ENCODE measurements at regions not wholly inside any gene's neighbourhood (a gene's known extent, or its start where the extent isn't known, plus 50 kb on each side); places are given as distances from the start of the nearest gene placed in this dataset.
A peak's percentile ranks its signal among the peaks of the same experiment; 100 is the strongest.

DNA sequence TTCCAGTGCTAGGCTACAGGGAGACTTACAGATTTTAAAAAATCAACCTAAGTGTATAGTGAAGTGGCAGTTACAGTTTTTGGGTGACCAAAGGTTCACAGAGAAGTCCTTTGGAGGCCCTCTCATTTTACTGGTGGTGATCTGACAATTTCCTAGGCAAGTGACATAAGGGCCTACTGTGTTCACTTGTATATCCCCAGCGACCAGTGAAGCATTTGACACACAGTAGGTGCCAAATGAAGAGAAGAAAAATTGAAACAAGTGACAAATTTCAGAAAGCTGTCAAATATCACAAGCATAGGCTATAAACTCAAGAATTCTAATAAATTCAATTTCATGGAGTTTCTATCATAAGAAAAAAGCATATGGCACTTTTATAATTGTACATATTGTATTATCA is 89.5 kb downstream of the RPL22L1 start:
- DNase-seq, result no peak

DNA sequence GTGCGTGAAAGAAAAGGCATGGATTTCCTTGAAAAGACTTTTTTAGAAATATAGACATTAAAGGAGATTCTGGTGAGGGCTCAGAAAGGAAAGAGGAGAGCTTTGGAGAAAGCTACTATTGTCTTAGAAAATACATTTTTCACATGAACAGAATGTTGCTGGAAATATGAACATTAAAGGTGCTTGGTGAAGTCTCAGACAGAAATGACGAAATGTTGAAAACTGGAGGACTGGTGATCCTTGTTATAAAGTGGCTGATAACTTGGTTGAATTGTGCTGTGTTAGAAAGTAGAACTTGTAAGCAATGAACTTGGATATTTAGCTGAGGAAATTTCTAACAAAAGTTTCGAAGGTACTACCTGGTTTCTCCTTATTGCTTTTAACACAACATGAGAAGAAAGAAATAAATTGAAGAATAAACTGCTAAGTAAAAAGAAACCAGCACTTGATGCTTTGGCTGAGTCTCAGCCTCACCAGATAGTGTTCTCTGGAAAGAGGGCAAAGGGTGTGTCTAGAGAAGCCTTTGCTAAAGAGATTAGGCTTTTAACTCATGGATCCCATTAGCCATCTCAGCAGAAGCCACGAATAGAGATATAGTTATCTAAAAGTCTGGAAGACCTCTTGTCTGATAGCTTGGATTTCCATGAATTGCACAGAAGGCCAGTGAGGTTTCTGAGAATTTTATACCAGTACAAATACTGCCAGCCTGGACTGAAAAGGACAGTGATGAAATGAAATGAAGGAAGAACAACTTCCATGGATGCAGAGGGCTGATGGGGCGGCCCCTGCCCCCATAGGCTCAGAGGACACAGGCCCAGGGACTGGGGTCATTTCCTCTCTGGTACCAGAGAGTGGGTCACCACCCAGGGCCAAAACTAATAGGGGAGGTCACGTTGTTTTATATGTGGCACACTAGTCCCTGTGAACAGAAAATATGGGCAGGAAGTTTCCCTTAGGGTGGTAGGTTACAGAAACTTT is 91.5 kb downstream of the RPL22L1 start:
- DNase-seq, result no peak

DNA sequence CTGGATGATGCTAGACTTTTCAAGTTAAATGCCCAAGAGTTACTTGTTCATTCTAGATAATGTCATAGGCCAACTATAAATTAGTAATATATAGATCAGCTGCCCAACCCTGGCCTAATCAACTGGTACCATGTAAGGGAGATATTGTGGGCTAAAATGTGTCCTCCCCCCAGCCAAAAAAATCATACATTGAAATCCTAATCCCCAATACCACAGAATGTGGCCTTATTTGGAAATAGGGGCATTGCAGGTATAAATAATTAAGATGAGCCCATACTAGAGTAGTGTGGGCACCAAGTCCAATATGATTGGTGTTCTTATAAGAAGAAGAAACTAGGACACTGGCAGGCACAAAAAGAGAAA is 92.5 kb downstream of the RPL22L1 start:
- no peak for DNase-seq

DNA sequence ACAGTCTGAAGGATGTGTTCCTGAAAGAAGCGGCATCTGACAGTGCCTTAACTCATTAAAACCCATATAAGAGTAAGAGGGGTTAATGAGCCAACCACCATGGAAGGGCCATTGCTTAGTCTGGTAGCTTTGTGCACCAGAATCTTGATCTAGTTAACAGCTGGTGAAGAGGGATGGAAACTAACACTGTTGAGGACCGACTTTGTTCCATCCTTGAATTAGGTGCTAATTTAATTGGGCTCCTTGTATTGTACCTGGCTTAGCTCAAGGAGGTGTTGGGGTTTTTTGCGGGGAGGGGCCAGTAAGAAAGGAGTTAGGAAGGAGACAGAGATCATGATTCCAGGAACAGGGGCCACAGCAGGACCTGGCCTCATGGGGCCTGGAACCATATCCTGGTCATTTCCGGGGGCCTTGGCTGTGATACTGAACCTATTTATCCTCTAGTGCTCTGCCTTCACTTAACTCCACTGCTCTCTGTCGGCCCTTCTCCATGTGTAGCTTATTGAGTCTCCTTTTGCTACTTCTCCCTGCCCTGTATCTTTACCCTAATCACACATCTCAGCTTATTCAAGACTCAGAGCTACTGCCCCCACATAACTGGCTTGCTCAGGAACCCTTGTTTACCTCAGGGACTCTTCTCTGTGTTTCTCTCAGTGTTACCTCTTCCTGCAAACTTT is 93.0 kb downstream of the RPL22L1 start:
- no peak for DNase-seq

DNA sequence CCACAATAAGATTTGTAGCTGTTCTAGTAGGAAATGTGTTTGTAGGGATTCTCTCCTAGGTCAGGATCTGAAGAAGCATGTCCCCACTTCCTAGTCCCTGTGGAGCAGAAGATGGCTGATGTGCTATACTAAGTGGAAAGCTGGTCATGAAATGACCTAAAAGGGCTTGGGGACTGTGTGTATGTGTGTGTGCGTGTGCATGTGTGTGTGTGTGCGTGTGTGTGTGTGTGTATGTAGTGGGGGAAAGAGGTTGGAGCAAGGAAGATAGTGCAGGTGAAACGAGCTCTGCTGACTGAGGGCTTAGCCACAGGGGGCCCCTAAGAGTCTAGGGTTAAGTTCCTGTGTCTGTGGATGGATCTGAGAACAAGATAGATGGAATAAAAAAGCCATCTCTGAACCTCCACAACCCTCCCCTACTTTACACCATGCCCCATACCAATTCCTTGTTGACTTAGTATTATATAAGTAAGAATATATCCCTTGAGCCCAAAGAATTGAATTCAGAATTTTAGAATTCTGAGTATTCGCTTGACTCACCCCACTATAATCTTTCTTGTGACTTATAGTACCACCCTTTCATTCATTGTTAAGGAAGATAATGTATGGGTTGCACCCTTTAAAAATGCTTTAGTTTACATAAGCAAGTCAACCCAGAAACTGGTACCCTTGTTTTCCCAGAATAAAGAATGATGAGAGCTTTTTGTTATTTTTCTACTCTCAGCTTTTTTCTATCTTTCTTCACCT is 96.1 kb downstream of the RPL22L1 start:
- DNase-seq, result no peak

DNA sequence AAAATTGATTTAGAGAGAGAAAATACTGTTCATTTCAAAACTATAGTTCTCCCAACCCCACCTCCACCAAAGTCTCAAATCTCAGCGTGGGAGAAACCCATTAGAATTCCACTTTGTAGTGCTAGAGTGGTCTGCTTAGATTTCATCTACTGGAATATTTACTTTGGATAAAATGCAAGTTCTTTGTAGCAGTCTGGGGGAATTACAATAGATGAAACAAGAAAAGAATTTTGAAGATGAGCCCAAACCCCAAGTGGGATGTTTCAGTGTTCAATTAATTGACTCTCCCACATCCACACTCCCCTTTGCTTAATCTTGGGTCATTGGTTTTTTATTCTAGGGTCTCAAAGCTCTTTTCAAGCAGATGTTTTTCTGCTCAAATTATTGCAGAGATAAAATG is 97.8 kb downstream of the RPL22L1 start:
- DNase-seq, result no peak

DNA sequence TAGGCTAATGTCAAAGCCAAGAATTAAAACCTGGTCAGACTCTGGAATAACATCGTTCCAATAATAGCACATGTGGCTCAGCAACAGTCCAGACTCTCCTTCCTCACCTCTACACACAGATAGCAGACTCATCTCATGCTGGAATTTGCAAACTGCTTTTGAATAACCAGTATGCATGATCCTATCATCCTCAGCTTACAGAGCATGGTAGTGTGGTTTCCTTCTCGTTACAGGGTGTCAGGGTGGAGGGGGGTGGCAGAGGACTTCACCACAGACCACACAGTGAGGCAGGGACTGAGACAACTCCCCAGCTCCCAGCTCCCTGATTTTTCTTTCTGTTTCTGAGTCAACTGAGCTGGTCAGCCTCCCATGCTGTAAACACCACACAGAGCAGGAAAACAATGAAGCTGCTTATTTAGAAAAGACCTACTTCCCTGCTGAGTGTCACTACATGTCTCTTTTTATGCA is 101.6 kb downstream of the RPL22L1 start:
- peak in 2 of 5 experiments; percentile 7 to 30 for DNase-seq

DNA sequence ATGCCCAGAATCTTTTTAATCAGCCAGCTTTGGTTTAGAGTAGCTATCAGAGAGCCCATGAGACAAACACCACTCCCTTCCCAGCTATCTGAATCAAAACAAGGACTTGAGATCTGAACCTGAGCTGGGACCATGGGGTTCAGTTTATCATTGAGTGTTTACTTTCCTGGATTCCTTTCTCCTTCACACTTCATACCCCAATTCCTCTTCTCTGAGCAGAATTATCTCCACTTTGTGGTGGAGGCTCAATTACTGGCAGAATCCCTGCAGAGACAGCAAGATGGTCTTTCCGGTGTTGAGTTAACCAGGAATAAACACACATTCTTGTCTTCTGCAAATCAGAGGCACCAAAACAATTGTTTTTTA is 102.4 kb downstream of the RPL22L1 start:
- DNase-seq, result no peak

DNA sequence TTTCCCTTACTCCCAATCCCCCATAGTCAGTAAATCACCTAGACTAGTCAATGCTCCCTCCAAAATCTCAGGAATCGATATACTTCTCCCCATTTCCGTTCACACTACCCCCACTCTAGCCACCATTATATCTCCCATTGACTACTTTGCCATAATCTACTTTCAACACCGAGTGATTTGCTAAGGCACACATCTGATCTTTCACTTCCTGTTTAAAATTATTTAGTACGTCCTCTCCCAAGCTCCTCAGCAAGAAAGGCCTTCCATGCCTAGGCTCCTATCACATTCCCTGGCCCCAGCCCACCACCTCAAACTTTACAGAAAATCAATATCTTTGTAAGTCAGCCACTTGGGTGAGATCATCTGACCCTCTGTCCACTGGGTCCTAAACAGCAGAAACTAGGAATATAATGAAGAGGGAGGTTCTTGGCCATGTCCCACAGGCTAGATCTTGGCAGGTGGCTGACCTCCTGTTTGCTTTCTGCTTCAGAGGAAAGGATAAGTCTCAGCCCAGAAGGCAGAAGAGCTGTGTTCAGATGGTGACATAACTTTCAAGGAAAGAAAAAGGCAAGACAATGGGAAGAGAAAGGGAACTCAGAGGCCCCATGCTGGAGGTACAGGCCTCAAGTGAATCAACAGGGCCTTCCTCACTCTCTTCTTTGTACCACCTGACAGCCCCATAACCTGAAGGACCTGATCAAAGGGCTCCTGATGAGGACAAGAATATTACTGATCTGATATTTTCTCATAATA is 103.0 kb downstream of the RPL22L1 start:
- DNase-seq, result no peak

DNA sequence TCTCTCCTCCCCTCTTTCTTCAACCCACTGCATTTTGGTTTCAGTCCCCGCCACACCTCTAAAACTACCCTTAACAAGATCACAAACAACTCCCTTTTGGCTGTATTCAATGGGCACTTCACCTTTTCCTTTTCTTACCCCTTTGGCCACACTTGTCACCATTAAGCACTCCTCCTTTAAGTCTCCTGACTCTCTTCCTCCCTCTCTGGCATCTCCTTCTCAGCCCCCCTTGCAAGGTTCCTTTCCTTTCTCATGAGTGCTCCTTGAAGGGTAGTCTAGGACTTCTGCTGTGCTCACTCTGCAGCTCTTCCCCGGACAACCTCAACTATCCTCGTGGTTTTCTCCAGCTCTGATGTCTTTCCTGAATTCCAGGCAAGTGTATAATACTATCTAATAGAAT is 103.7 kb downstream of the RPL22L1 start:
- no peak for DNase-seq

DNA sequence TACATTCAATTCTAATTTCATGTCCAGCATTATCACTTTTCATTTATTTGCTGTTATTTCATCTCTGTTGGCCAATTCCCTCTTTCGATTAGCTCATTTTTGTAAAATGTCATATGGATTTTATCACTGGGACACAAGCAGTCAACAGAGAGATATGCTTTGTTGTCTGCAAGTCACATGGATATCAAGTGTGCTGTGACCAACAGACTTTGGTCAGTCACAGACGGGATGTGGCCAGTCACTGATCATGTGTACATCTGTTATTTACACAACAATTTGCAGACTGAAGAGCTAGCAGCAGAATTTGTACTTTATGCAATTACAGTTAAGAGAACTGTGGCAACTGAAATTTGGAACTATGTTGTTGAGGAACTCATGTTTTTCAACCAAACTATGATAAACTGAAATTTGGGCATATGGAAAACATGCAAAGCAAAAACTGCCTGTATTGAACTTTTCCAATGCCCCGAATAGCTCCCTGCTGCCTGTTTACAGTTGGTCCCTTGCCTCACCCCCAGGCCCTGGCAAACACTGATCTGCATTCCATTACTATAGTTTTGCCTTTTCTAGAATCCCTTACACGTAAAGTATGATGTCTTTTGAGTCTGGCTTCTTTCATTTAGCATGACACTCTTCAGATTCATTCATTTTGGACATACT is 104.4 kb downstream of the RPL22L1 start:
- no peak for DNase-seq

DNA sequence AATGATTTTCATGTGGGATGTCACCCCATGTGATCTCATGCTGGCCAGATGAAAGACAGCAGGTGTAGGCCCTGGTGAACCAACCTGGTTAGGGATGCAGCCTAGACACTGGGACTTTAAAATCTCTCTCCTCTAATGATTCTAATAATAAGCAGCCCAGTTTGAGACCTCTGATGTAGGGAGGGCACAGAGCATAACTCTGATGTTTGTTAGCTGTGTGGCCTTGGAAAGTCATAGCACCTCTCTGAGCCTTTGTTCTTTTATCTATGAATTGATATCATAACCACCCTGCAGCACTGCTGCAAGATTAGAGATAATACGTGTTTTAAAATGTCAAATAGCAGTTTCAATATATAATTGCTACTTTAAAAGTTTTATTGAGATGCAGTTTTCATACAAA is 106.0 kb downstream of the RPL22L1 start:
- no peak for DNase-seq

DNA sequence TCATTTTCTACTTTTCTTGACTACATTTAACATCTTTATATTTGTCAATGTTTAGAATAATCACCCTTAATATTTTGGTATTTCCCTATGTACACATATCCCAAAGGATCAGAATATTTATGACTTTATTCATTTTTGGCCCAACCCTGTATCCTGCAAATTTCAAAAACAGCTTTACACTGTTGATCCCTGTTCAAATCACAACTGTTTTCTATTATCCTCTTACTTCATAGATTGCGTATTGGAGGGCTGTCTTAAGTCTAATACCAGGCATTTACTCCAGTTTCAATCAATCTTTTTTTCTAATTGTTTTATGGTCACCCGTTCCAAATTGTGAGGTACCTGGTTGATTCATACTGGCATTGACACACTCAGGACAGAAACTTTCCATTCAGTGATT is 107.9 kb downstream of the RPL22L1 start:
- DNase-seq, result no peak

DNA sequence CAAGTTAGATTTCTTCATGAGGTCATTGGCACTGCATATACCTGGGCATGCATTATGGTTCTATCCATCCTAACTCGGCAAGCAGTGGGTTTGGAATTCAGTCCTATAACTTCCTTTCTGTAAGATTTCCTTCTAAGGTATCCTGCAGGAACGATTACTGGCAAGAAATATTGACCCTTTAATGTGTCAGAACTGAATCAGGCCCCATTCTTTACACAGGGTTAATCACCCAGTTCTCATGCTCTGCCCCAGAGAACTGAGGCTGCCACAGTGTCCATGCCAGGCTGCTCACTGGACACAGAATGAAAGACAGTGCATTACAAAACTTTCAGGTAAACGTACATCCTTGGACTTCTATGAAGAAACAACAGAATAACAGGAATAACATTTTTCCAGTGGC is 108.9 kb downstream of the RPL22L1 start:
- no peak for DNase-seq

DNA sequence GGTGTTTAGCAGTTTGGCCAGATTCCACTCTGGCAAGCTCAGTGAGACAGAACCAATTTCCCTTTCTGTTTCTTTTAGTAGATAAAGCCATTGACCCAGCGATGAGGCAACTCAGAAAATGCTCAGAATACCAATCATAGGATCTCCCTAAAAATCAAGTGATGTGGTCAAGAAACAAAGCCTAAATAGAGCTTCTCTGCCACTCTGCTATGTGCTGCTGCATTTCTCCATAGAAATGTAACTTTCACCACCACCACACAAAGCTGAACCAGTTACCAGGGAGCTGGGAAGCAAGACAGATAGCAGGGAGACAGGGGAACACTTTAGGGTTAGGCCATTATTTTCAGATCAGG is 109.8 kb downstream of the RPL22L1 start:
- no peak for DNase-seq

DNA sequence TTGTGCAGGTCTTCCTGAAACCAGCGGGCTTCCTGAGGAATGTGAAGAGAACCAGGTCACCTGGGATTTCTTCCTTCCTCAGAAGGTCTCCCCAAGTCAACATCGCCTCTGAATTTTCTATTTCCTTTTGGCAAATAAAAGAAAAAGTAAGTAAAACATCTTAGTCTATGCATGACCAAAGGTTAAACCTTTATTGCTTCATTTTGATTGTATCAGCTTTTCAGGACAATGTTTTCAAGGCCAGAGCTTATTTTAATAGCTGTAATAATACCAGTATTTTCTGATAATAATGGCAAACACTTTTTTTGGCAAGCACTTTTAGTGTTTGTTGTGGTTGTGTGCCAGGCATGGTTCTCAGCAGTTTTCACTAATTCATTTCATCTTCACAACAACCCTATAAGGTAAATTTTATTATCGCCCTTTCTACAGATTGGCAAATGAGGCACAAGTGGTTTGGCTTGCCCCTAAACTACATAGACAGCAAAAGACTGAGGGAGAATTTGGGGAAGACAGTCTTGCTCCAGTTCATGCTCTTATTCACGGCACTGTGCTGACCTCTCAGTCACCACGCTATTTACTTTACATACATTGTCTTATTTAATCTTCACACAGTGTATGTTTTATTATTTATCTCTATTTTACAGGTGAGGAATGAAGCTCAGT is 110.4 kb downstream of the RPL22L1 start:
- DNase-seq, result no peak

DNA sequence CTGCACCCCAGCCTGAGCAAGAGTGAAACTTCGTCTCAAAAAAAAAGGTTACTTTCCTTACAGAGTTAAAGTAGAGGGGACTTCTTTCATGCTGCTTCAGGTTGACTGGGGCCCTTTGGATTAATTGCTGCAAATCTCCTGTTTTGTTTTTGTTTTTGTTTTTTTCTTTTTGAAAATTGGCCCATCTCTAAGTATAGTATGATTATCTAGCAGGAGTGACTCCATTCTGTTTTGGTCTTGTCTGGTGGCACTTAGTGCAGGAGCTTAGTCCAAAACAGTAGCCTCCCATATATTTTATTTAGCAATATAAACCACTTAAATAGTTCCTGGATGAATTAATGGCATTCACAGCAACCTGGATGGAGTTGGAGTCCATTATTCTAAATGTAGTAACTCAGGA is 113.0 kb downstream of the RPL22L1 start:
- no peak for DNase-seq

DNA sequence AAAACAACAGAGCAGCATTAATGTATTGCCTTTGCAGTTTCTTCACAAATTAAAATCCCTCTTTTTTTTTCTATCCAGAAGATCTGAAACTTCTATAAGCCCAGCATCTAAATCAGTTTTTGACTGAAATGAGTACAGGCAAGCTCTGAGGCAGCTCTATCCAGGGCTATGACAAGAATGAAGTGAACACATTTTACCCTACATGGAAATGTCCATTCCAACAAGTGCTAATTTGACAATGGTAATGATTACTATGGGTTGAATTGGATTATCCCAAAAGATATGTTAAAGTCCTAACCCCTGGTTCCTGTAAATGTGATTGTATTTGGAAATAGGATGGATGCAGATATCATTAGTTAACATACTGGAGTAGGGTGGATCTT is 115.7 kb downstream of the RPL22L1 start:
- DNase-seq, result no peak

DNA sequence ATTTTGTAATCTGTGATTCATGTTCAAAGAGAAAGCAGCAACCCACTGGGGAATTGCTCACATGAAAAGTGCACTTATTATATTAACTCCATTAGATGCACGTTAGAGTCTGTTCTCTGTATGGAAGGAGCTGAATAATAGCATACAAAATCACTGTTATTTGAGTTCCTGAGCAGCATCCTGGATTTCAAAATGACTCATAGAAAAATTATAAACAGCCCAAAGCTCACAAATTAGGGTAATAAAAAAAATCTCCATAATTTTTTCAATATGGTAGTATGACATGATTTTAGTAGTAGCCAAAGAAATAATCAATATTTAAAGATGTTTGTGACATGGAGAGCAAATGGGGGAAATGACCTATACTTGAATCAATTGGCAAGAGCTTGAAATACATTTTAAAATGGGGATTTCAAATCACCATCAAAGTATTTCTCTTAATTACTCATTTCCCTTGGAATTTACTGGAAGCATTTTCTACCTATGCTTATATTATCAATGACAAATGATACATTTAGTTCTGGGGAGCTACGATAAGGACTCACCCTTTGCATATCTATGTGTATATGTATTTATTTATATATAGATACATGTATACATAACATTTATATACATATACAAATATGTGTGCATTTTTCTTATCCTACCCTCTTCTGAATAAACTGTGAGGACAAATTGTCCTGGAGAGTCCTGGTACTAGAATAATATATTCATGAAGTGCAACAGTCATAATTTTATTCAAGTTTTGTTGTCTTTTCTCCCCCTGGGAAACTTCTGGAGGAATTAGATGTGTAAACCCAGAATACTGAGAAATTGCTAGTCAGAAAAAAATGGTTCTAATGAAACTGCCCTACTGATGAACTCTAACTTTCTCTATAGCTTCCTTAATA is 116.3 kb downstream of the RPL22L1 start:
- DNase-seq, result no peak

DNA sequence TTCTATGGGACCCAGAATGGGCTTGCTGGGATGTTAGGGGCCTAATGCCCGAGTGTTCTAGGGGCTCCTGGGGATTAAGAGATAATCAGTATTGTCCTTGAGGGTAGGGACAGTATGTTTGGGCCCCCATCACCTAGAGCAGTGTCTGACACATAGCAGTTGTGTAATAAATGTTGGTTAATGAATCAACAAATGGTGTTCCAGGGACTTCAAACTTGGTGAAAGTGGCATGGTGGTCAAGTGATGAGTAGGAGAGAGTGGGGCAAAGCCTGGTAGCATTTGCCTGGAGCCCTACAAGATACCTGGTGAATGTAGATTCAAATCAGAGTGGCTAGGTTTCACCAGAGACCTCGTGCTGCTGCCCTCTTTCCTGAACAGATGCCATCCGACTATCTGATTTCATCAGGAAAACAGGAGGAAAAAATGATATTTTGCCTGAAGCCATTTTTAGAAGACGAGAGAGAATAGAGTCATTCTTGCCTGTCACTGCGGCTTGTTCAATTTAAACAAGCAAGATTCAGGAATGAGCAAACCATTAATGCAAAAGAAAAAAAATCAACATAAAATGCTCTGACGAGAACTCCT is 117.3 kb downstream of the RPL22L1 start:
- DNase-seq, result no peak

Data from T-helper 2 cell (primary cell).